GM18909 (cell line): ENCODE measurements at regions not wholly inside any gene's neighbourhood (a gene's known extent, or its start where the extent isn't known, plus 50 kb on each side); places are given as distances from the start of the nearest gene placed in this dataset.
"Not testable (repeated sequence)": the region's sequence is repeated elsewhere in the genome, so short reads cannot be mapped to it uniquely, and the experiment has no call there.

Experiments used
- ATAC-seq: cut with Tn5 transposase; IDR thresholded peaks from one replicate; pipeline ENCODE4 v1.9.1; 2021; ENCODE audit warnings: mild to moderate bottlenecking; ENCODE audit not compliant: unreplicated experiment, poor library complexity

DNA sequence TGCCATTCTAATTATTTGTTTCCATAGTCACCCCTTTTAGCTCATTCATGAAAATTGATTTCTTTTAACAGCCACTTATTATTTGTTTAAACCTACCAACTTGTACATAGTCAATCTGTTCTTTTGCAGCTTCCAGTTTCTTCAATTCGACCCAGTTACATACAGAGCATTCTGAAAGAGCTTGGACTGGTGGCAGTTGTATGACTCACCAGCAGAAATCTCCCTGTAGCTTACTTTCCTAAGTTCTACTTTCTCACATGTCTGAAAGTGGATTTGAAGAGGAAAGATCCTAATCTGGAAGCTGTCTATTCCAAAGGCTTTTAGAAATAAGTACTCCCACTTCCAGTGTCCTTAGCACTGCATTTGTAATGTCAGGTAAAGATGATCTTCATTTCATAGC is 447.9 kb downstream of the HTR1B start:
- ATAC-seq = no peak

DNA sequence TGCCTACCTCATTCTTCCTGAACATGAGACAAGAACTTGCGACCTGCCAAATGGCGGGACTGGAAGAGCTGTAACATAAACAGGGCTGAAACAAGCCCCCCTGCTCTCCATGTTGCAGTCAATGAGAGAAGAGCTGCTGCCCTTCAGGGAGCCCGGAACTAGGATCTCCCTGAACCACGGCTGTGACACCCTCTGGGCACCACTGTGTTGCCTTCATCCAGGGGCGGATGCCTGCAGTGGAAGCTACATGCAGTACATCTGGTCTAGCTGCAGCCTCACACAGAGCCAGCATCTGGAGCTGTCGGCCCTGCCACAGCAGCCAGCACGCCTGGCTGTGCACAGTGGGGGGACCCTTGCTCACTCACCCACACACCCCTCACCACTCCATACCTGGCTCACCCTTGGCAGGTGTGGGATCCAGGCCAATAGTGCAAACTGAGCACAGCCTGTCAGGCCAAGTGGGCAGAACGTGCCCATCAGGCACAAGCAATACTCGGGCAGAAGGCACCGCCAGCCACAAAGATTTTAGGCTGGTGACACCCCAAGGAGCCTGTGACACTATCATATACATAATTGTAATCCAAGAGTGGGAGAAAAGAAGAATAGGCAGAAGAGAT is 451.3 kb downstream of the HTR1B start:
- no peak for ATAC-seq

DNA sequence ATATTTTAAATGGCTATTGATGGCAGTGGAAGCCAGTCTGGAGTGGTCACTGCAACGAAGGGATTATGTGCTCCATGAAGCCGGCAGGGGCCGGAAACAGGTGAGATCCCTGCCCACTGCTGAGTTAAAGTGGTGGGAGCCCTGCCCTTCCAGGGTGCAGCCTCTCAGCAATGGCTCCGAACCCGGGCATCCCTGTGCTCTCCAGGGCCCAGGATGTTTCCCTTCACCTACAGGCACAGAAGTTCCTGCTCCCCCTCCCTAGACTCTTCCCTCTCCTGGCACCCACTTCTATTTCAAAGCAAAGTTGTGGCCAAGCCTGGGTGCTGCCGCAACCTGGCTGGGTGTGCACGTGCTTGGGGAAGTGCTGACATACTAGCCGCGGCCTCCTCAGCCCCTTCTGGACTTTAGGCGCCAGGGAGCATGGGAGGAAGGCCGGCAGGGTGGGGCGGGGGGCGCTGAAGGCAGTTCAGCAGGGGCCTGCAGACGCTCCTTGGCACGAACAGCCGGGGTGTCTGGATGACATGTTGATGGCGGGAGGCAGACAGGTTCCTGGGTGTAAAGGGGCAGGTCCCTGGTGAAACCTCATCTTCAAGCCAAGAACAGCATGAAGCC is 452.3 kb downstream of the HTR1B start:
- ATAC-seq = no peak

DNA sequence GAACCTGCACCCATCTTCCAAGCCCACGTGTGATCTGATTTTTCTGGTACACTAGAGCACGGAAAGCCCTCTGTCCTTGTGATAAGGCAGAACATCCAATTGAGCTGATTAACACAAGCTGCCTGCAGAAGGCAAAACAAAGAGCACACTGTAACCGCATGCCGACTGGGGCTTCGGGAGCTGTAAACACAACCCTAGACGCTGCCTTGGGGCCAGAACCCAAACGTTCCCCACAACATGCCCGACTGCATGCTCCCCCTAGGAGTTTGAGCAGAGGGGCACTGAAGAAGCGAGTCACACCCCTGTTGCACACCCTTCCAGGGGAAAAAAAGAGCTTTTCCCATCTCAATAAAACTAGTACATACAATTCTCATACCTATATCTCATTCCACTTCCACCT is 470.7 kb downstream of the HTR1B start:
- no peak for ATAC-seq

DNA sequence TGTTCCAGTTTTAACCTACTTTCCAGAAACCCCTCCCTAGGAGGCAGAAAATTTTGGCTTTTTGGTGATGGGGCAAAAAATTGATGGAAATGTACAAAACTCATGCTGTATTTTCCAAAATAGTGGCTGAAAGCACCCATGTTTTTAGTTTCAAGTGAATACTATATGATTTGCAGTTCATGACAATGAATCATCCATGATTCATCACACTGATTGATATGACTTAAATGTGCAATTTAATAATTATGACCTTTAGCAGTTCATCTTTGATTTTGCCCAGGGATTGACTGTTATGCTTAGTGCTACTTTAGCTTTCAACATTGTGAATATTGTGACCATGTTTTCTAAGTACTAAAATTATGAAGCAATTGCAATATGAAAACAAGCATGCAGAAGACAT is 478.7 kb downstream of the HTR1B start:
- ATAC-seq = no peak

DNA sequence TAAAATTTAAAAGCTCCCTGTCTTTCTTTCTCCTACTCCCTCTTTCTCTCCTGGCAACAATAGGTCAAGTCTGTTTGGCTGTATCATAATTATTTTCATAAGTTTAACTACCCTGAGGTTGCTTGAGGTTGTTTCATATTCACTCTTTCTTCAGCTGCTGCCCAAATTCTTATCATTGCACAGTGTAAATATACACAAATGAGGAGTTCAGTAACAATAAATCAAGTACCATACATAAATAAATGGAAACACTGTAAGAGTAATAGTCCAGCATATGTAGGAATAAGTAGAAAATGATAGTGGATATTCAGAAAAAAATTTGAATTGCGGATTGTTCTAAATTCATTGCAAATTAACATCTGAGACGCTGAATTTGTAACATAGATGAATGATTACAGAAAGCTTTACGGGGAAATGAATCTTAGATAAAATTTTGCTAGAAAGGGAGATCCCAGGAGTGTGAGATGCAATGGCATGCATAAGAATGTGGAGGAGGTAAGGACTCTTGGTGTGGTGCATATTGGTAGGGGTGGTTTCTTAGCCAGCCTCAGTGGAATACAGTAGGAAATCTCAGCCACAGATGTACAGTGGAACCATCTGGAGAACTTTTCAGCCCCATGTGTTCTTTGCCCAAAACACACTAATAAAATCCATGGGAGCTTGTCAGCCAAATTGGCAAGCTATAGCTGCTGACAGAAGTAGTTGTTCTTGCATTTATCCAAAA is 480.7 kb downstream of the HTR1B start:
- no peak for ATAC-seq

DNA sequence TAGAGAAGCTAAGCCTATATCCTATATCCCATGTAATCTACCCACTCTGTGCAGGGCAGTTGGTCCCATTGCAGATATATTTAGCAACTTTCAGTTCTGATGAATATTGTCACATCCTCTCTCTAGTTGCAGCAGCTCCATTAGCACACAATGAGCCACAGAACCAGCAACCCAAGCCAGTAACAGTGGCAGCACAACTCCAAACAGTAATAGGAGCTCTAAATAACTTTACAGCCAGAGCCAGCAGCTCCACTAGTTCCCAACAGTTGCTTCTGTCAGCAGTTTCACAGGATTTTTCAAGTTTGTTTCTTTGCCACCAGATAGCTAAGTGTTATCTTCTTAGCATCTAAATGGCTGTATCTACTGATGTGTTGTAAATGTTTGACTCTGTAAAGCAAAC is 490.8 kb downstream of the HTR1B start:
- ATAC-seq = no peak

DNA sequence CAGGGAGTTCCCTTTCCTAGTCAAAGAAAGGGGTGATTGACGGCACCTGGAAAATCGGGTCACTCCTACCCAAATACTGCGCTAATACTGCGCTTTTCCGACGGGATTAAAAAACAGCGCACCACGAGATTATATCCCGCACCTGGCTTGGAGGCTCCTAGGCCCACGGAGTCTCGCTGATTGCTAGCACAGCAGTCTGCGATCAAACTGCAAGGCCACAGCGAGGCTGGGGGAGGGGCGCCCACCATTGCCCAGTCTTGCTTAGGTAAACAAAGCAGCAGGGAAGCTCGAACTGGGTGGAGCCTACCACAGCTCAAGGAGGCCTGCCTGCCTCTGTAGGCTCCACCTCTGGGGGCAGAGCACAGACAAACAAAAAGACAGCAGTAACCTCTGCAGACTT is 504.1 kb downstream of the HTR1B start:
- not testable (repeated sequence) for ATAC-seq

DNA sequence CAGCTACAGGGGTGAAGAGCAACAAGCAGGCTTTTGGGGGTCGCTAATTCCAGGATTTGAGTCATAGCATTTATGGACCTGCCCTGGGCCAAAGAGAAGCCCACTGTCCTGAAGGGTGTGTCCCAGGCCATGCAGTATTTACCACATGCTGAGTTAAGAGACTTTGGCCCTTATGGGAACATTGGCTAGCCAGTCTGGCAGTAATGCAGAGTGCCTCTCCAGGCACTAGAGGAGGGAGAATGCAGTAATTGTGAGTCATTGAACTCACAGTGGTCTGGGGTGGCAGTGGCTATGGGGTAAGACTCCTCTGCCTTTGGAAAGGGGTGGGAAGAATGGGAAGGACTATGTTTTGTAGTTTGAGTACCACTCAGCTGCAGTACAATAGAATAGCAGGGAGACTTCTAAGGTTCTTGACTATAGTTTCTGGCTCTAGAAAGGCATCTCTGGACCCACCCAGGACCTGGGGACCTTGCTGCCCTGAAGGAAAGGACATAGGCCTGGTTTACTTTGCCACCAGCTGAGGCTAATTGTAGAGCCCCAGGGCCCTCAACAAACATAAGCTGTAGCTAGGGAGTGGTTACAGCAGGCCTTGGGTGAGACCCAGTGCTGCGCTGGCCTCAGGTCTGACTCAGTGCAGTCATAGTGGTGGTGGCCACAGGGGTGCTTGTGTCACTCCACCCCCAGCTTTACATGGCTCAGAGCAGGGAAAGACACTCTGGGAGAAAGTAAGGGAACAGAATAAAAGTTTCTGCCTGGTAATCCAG is 520.9 kb downstream of the HTR1B start:
- no peak for ATAC-seq

DNA sequence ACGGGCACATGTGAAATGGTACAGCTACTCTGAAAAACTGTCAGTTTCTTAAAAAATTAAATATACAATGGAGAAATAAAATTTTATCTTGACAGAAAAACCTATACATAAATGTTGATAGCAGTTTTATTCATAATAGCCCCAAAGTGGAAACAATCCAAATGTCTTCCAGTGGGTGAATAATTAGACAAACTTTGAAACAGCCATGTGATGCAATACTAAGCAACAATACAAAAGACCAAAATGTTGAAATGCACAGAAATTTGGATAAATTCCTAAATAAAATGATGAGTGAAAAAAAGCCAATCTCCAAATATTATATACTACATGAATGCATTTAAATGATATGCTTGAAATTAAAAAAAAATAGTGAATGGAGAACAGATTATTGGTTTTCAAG is 523.1 kb downstream of the HTR1B start:
- ATAC-seq = no peak

DNA sequence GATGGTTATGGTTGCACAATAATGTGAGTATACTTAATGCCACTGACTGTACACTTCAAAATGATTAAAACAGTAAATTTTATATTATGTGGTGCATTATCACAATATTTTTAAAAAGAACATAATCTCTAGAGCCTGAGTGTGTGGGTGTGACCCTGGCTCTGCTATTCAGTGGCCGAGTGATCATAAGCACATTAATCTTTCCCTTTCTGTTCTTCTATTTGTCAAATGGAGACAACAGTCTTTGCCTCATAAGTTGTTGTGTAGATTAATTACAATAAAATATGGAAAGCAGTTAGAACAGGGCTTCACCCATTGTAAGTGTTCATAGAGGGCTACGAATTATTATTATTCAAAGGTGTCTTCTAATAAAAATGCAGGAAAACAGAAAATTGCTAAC is 548.6 kb downstream of the HTR1B start:
- ATAC-seq = no peak

DNA sequence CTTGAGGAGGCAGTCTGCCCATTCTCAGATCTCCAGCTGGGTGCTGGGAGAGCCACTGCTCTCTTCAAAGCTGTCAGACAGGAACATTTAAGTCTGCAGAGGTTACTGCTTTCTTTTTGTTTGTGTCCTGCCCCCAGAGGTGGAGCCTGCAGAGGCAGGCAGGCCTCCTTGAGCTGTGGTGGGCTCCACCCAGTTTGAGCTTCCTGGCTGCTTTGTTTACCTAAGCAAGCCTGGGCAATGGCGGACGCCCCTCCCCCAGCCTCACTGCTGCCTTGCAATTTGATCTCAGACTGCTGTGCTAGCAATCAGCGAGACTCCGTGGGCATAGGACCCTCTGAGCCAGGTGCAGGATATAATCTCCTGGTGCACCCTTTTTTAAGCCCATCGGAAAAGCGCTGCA is 557.8 kb downstream of the HTR1B start:
- ATAC-seq = not testable (repeated sequence)

DNA sequence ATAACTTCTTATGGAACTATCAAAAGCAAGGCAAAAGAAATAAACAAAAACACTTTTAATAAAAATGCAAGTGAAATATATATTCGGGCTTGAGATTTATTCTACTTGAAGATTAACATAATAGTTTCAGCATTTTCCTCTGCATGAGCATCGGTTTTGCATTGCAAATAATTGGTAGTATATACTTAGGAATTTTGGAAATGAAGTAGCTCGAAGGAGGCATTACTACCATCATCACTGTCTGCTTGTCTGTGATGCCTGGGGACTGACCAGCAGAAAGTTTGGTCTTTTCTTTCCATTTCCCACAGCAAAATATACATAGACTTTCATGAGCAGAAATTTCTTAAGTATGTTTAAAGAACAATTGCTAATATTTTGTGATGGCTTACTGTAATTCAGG is 570.7 kb downstream of the HTR1B start:
- no peak for ATAC-seq

DNA sequence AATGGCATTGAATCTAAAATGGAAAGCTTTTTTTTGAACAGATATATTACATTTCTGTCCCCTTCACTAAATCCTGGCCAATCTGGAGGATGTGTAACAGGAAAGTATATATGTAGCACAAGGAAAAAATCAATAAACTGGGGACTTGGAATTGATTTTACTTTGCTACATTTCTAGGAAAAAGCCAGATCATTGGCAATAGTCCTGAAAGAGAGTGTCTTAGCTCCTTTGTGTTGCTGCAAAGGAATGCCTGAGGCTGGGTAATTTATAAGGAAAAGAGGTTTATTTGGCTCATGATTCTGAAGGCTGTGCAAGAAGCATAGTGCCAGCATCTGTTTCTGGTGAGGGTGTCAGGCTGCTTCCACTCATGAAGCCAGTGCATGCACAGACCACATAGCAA is 574.9 kb downstream of the HTR1B start:
- no peak for ATAC-seq

DNA sequence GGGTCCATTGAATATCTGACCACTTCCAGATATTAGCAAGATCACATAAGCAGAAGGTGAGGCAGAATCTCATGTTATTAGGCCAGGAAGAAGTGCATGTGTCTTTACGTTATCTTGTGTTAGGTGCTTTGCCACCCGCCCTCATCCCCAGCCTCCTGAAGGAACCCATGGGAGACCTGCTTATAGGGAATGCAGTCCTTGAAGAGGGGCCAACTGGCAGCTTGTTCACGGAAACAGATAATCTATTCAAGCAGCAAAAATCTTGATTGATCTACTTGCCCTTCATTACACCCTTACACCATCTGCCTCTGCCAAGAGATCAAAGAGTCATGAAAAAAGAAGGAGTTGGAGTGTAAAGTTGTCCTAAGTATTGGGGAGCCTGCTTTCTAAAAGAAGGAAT is 576.4 kb downstream of the HTR1B start:
- ATAC-seq = no peak

DNA sequence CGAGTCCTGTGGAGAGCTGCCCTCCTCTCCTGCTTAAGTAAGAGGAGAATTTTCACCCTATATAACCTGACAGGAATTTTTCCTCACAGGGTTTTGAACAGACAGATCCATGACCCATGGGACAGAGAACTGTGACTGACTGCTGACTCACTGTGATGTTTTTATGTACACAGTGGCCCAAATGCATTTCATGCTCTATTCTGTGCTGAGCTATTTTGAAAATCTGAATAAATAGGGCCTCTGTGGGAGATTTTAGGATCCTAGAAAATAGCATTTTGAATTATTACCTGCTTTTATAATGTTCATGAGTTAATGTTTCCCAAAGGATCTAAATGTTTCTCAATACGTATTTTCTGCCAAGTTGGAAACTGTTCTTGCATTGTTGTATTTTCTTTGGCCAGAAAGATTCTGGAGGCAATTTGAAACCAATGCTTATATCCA is 577.4 kb downstream of the HTR1B start:
- no peak for ATAC-seq

DNA sequence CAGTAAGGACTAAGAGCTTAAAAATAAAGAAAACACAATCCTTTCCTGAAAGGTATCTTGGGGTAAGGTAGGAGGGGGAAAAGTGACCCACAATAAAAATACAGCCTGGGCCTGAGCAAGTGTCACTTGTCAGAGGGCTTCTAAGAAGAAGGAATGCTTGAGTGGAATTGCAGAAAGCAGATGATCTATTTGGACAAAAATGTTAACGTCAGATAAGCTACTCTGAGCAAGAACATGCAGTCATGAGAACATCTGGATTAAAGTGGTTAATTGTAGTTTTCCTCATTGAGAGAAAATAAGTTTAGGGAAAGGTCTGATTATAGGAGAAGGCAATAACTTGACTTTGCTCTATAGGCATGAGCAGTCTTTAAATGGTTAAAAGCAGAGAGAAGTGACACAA is 581.9 kb downstream of the HTR1B start:
- ATAC-seq = no peak

DNA sequence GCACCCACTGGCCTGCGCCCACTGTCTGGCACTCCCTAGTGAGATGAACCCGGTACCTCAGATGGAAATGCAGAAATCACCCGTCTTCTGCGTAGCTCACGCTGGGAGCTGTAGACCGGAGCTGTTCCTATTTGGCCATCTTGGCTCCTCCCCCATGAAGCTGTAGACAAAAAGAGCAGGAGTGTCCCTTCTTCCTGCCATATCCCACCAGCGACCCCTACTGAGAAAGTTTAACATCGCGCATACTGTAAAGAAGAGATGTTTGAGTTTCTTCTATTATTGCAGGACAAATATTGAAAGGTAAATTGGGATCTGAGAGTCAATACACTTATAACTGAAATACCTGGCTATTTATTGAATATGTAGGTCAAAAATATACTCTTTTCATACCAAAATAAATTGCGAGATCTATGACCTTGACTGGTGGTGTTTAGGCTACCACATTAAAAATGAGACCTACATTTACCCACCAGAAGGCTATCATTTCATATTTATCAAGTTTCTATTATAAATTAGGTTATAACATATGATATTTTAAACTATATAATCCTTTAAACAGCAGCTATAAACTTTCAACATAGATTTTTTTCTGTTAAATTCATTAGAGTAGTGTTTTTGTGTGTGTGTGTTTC is 586.3 kb downstream of the HTR1B start:
- no peak for ATAC-seq

DNA sequence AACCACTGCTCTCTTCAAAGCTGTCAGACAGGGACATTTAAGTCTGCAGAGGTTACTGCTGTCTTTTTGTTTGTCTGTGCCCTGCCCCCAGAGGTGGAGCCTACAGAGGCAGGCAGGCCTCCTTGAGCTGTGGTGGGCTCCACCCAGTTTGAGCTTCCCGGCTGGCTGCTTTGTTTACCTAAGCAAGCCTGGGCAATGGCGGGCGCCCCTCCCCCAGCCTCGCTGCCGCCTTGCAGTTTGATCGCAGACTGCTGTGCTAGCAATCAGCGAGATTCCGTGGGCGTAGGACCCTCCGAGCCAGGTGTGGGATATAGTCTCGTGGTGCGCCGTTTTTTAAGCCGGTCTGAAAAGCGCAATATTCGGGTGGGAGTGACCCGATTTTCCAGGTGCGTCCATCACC is 586.9 kb downstream of the HTR1B start:
- not testable (repeated sequence) for ATAC-seq

DNA sequence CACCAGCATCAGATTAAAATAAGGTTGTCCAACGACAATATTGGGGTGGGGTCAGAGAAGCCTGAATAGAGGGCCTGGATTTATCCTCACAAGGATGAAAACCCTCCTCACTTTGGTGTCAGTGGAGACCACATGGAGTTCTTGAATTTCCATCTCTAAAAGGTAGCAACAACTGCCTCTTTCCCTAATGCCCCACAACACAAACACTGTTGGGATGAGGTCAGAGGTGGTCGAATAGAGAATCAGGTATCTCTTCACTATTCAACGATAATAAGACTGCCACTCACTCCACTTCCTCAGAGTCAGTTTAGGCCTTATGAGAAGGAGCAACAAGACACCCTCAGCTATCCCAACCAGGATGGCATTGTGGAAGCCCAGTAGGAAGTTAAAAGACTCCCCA is 596.1 kb downstream of the HTR1B start:
- no peak for ATAC-seq
